SK-N-SH treated with all-trans-retinoic acid at 6 μM for 48 hours (cell line): ENCODE measurements at regions not wholly inside any gene's neighbourhood (a gene's known extent, or its start where the extent isn't known, plus 50 kb on each side); places are given as distances from the start of the nearest gene placed in this dataset.

Experiments used
- ATAC-seq: fragments of 200-7000 bp; cut with Tn5 transposase; 3 replicates; pipeline ENCODE4 v1.9.1; 2020; ENCODE audit warnings: mild to moderate bottlenecking, moderate library complexity
- ARNTL ChIP-seq: fragments of 450-650 bp; formaldehyde crosslinking; IDR thresholded peaks from 2 replicates; pipeline ENCODE4 v1.5.0; 2020; ENCODE audit warnings: low read depth, mild to moderate bottlenecking, moderate library complexity, borderline replicate concordance
- BACH2 ChIP-seq: fragments of 250-450 bp; sonication (Bioruptor Pico); IDR thresholded peaks from 2 replicates; pipeline ENCODE4 v1.9.0; 2021; ENCODE audit warnings: mild to moderate bottlenecking, borderline replicate concordance
- CSDC2 ChIP-seq: fragments of 250-450 bp; sonication (Bioruptor Pico); IDR thresholded peaks from 2 replicates; pipeline ENCODE4 v1.5.0; 2020; ENCODE audit warnings: mild to moderate bottlenecking, moderate library complexity
- ESRRG ChIP-seq: fragments of 250-450 bp; sonication (Bioruptor Pico); IDR thresholded peaks from 2 replicates; pipeline ENCODE4 v1.6.1; 2021; ENCODE audit warnings: mild to moderate bottlenecking
- GLIS3 ChIP-seq: fragments of 250-450 bp; sonication (Bioruptor Pico); IDR thresholded peaks from 2 replicates; pipeline ENCODE4 v1.5.0; 2020; ENCODE audit warnings: mild to moderate bottlenecking, moderate library complexity
- ISL1 ChIP-seq: fragments of 250-450 bp; sonication (Bioruptor Pico); IDR thresholded peaks from 2 replicates; pipeline ENCODE4 v2.1.2; 2022; ENCODE audit warnings: mild to moderate bottlenecking, moderate library complexity
- OSR1 ChIP-seq: fragments of 250-450 bp; sonication (Bioruptor Pico); IDR thresholded peaks from 2 replicates; pipeline ENCODE4 v1.8.0; 2022; ENCODE audit warnings: moderate library complexity, mild to moderate bottlenecking, inconsistent platforms
- PPARA ChIP-seq: fragments of 250-450 bp; sonication (Bioruptor Pico); IDR thresholded peaks from 2 replicates; pipeline ENCODE4 v1.5.0; 2020; ENCODE audit warnings: mild to moderate bottlenecking, borderline replicate concordance
- SNAI2 ChIP-seq: fragments of 250-450 bp; sonication (Bioruptor Pico); IDR thresholded peaks from 2 replicates; pipeline ENCODE4 v1.5.0; 2020; ENCODE audit warnings: mild to moderate bottlenecking, moderate library complexity
- TCF4 ChIP-seq: fragments of 250-450 bp; sonication (Bioruptor Pico); IDR thresholded peaks from 2 replicates; pipeline ENCODE4 v1.8.0; 2021; ENCODE audit warnings: mild to moderate bottlenecking, moderate library complexity, borderline replicate concordance
- TOX ChIP-seq: fragments of 250-450 bp; sonication (Bioruptor Pico); IDR thresholded peaks from 2 replicates; pipeline ENCODE4 v1.8.0; 2021; ENCODE audit warnings: mild to moderate bottlenecking, moderate library complexity, borderline replicate concordance
- ZC3H10 ChIP-seq: fragments of 250-450 bp; sonication (Bioruptor Pico); IDR thresholded peaks from 2 replicates; pipeline ENCODE4 v1.5.1; 2021; ENCODE audit warnings: mild to moderate bottlenecking, moderate library complexity
- ZFP3 ChIP-seq: fragments of 250-450 bp; sonication (Bioruptor Pico); IDR thresholded peaks from 2 replicates; pipeline ENCODE4 v1.5.0; 2020; ENCODE audit warnings: mild to moderate bottlenecking, moderate library complexity
- ZFP30 ChIP-seq: fragments of 450-650 bp; formaldehyde crosslinking; IDR thresholded peaks from 2 replicates; pipeline ENCODE4 v1.5.0; 2022; ENCODE audit warnings: mild to moderate bottlenecking, moderate library complexity
- ZNF565 ChIP-seq: fragments of 450-650 bp; formaldehyde crosslinking; conservative IDR thresholded peaks from 2 replicates; pipeline ENCODE4 v1.5.0; 2020; ENCODE audit warnings: low read depth, mild to moderate bottlenecking, moderate library complexity
- ZNF70 ChIP-seq: fragments of 450-650 bp; formaldehyde crosslinking; IDR thresholded peaks from 2 replicates; pipeline ENCODE4 v1.5.0; 2020; ENCODE audit warnings: mild to moderate bottlenecking, moderate library complexity
- ZNF8 ChIP-seq: fragments of 450-650 bp; formaldehyde crosslinking; IDR thresholded peaks from 2 replicates; pipeline ENCODE4 v1.5.0; 2020; ENCODE audit warnings: mild to moderate bottlenecking, moderate library complexity
- TF ChIP-seq, protein P1 (sequence below): fragments of 250-450 bp; sonication (Bioruptor Pico); IDR thresholded peaks from 2 replicates; pipeline ENCODE4 v1.5.0; 2020; ENCODE audit warnings: mild to moderate bottlenecking, moderate library complexity
- TF ChIP-seq, protein P2 (sequence below): fragments of 250-450 bp; sonication (Bioruptor Pico); IDR thresholded peaks from 2 replicates; pipeline ENCODE4 v1.8.0; 2021; ENCODE audit warnings: low read depth, mild to moderate bottlenecking, moderate library complexity, borderline replicate concordance
- TF ChIP-seq, protein P3 (sequence below): fragments of 250-450 bp; sonication (Bioruptor Pico); IDR thresholded peaks from 2 replicates; pipeline ENCODE4 v1.8.0; 2020; ENCODE audit warnings: mild to moderate bottlenecking, moderate library complexity, borderline replicate concordance
- TF ChIP-seq, protein P4 (sequence below): fragments of 250-450 bp; sonication (Bioruptor Pico); IDR thresholded peaks from 2 replicates; pipeline ENCODE4 v1.5.1; 2020; ENCODE audit warnings: low read depth, mild to moderate bottlenecking, moderate library complexity

DNA sequence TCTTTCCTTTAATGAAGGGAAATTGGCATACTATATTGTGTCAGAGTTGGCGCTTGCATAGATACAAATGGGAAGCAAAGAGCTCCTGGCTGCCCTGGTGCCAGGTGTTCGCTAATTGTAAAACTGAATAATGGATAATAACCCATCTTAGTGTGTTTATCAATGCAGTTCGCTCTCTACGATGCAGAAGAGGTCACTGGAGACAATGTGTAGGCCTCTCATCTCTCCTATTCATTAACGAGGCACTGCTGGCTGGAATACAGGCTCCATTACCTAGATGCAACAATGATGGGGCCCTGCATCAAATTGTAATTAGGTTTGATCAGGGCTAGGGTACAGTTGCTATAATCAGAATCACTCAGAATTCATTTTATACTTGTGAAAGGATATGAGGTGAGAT lies 171.0 kb downstream of the RMI1 start (continued):
- TF ChIP-seq, protein P1, sequence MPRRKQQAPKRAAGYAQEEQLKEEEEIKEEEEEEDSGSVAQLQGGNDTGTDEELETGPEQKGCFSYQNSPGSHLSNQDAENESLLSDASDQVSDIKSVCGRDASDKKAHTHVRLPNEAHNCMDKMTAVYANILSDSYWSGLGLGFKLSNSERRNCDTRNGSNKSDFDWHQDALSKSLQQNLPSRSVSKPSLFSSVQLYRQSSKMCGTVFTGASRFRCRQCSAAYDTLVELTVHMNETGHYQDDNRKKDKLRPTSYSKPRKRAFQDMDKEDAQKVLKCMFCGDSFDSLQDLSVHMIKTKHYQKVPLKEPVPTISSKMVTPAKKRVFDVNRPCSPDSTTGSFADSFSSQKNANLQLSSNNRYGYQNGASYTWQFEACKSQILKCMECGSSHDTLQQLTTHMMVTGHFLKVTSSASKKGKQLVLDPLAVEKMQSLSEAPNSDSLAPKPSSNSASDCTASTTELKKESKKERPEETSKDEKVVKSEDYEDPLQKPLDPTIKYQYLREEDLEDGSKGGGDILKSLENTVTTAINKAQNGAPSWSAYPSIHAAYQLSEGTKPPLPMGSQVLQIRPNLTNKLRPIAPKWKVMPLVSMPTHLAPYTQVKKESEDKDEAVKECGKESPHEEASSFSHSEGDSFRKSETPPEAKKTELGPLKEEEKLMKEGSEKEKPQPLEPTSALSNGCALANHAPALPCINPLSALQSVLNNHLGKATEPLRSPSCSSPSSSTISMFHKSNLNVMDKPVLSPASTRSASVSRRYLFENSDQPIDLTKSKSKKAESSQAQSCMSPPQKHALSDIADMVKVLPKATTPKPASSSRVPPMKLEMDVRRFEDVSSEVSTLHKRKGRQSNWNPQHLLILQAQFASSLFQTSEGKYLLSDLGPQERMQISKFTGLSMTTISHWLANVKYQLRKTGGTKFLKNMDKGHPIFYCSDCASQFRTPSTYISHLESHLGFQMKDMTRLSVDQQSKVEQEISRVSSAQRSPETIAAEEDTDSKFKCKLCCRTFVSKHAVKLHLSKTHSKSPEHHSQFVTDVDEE (CRISPR knock-in tag): no peak
- TF ChIP-seq SNAI2 (CRISPR knock-in tag): no peak
- TF ChIP-seq ZNF565 (CRISPR knock-in tag): no peak
- no peak for TF ChIP-seq PPARA (CRISPR knock-in tag)
- TF ChIP-seq BACH2 (CRISPR knock-in tag): no peak
- no peak for TF ChIP-seq ISL1 (CRISPR knock-in tag)
- TF ChIP-seq ZFP30 (CRISPR knock-in tag): no peak
- no peak for TF ChIP-seq CSDC2 (CRISPR knock-in tag)
- no peak for TF ChIP-seq TOX
- no peak for TF ChIP-seq TCF4 (CRISPR knock-in tag)
- no peak for TF ChIP-seq ZNF70 (CRISPR knock-in tag)
- TF ChIP-seq, protein P2, sequence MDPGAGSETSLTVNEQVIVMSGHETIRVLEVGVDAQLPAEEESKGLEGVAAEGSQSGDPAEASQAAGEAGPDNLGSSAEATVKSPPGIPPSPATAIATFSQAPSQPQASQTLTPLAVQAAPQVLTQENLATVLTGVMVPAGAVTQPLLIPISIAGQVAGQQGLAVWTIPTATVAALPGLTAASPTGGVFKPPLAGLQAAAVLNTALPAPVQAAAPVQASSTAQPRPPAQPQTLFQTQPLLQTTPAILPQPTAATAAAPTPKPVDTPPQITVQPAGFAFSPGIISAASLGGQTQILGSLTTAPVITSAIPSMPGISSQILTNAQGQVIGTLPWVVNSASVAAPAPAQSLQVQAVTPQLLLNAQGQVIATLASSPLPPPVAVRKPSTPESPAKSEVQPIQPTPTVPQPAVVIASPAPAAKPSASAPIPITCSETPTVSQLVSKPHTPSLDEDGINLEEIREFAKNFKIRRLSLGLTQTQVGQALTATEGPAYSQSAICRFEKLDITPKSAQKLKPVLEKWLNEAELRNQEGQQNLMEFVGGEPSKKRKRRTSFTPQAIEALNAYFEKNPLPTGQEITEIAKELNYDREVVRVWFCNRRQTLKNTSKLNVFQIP: no peak

DNA sequence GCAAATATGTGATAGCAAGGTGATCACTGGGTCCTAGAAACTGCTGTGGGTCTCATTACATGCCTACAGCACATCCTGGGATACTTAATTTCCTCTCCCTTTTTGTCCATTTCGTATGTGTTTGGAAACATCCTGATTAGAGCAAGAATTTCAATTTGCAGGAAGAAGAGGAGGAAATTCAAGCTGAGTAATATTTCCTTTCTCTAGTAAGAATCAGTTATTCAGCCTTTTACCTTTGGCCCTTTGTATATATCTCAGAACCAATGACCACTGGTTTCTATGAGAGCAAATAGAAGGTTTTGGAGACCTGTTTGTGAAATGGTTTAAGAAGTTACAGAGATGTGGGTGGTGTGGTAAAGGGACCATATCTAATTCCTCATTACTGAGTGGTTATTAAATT lies 171.6 kb downstream of the RMI1 start:
- TF ChIP-seq ZNF70 (CRISPR knock-in tag) (no peak), GLIS3 (CRISPR knock-in tag) (no peak)
- TF ChIP-seq, protein P2: no peak
- TF ChIP-seq, protein P3, sequence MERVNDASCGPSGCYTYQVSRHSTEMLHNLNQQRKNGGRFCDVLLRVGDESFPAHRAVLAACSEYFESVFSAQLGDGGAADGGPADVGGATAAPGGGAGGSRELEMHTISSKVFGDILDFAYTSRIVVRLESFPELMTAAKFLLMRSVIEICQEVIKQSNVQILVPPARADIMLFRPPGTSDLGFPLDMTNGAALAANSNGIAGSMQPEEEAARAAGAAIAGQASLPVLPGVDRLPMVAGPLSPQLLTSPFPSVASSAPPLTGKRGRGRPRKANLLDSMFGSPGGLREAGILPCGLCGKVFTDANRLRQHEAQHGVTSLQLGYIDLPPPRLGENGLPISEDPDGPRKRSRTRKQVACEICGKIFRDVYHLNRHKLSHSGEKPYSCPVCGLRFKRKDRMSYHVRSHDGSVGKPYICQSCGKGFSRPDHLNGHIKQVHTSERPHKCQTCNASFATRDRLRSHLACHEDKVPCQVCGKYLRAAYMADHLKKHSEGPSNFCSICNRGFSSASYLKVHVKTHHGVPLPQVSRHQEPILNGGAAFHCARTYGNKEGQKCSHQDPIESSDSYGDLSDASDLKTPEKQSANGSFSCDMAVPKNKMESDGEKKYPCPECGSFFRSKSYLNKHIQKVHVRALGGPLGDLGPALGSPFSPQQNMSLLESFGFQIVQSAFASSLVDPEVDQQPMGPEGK (CRISPR knock-in tag): no peak
- ATAC-seq: no peak

DNA sequence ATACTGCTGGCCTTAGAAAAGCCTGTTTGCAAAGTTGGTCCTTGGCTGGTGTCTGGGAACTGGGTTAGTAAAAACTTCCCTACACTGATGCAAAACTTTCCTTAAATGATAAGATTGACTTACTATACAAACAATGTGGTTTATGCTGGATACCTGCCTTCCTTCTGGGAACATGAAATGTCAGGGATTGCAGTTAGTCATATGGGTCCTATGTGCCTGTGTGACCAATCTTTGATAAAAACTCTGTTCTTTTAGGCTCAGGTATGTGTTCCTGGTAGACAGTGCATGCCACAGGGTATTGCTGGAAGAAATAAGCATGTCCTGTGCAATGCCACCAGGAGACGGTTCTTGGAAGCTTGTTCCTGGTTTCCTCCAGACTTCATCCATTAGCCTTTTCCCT lies 173.3 kb downstream of the RMI1 start:
- TF ChIP-seq TOX (no peak), ZNF8 (CRISPR knock-in tag) (no peak), TCF4 (CRISPR knock-in tag) (no peak), OSR1 (CRISPR knock-in tag) (no peak), CSDC2 (CRISPR knock-in tag) (no peak), GLIS3 (CRISPR knock-in tag) (no peak), ESRRG (no peak), ZNF565 (CRISPR knock-in tag) (no peak), BACH2 (CRISPR knock-in tag) (no peak), PPARA (CRISPR knock-in tag) (no peak), ARNTL (CRISPR knock-in tag) (no peak)
- TF ChIP-seq, protein P3 (CRISPR knock-in tag): no peak
- ATAC-seq: no peak

DNA sequence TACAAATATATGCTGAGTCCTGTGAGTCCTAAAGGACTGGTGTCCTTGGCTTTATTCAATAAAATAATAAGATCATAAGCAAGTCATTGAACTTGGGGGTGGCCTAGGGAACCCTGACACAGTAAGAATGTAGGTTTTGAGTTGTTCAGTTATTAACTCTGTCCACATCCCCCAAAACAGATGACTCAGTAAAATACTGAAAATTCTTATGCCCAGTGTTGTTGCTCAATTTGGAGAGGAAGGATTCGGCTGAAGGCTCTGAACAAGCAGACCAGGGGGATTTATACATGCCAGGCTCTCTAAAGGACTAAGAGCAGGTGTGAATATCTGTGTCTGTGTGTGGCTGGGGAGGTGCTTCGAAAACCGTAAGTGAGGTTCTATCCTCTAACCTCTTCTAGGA lies 173.7 kb downstream of the RMI1 start:
- ATAC-seq: no peak
- TF ChIP-seq, protein P2: no peak
- TF ChIP-seq ZFP3 (CRISPR knock-in tag) (no peak), BACH2 (CRISPR knock-in tag) (no peak), ZC3H10 (CRISPR knock-in tag) (no peak), ZNF8 (CRISPR knock-in tag) (no peak)
- TF ChIP-seq, protein P4, sequence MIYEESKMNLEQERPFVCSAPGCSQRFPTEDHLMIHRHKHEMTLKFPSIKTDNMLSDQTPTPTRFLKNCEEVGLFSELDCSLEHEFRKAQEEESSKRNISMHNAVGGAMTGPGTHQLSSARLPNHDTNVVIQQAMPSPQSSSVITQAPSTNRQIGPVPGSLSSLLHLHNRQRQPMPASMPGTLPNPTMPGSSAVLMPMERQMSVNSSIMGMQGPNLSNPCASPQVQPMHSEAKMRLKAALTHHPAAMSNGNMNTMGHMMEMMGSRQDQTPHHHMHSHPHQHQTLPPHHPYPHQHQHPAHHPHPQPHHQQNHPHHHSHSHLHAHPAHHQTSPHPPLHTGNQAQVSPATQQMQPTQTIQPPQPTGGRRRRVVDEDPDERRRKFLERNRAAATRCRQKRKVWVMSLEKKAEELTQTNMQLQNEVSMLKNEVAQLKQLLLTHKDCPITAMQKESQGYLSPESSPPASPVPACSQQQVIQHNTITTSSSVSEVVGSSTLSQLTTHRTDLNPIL (CRISPR knock-in tag): no peak
